Hematopoietic multipotent progenitor cell treated with erythropoietin and hydrocortisone succinate and interleukin-3 and kit ligand, for 17 days (in vitro differentiated cells): ENCODE measurements at regions not wholly inside any gene's neighbourhood (a gene's known extent, or its start where the extent isn't known, plus 50 kb on each side); places are given as distances from the start of the nearest gene placed in this dataset.
"Not testable (repeated sequence)": the region's sequence is repeated elsewhere in the genome, so short reads cannot be mapped to it uniquely, and the experiment has no call there.

Source experiments
- DNase-seq: peaks from one replicate; pipeline ENCODE4 v3.0.0-alpha.2; 2015; ENCODE audit warnings: low spot score

GRCh38 chr2:189231719-189232323 is 52.3 kb upstream of the COL5A2 start:
- DNase-seq, result no peak

GRCh38 chr2:189232759-189233406 is 53.3 kb upstream of the COL5A2 start:
- DNase-seq, result no peak

- DNase-seq, result no peak
Measured at GRCh38 chr2:189233527-189233926, 54.0 kb upstream of the COL5A2 start.

GRCh38 chr2:189234991-189235390 is 55.4 kb upstream of the COL5A2 start:
- DNase-seq, result no peak

- DNase-seq, result no peak
Measured at GRCh38 chr2:189236066-189236465, 56.5 kb upstream of the COL5A2 start.

- DNase-seq, result no peak
Measured at GRCh38 chr2:189238903-189239302, 59.3 kb upstream of the COL5A2 start.

GRCh38 chr2:189243843-189244242 is 64.3 kb upstream of the COL5A2 start:
- DNase-seq, result not testable (repeated sequence)

GRCh38 chr2:189247276-189247675 is 67.7 kb upstream of the COL5A2 start:
- no peak for DNase-seq

- DNase-seq, result no peak
Measured at GRCh38 chr2:189248141-189248540, 68.6 kb upstream of the COL5A2 start.

- no peak for DNase-seq
Measured at GRCh38 chr2:189249171-189249570, 69.6 kb upstream of the COL5A2 start.

GRCh38 chr2:189249901-189250300 is 70.3 kb upstream of the COL5A2 start:
- DNase-seq, result no peak

- no peak for DNase-seq
Measured at GRCh38 chr2:189252991-189253675, 73.6 kb upstream of the COL5A2 start.

- DNase-seq, result no peak
Measured at GRCh38 chr2:189253836-189254235, 74.3 kb upstream of the COL5A2 start.

- DNase-seq, result no peak
Measured at GRCh38 chr2:189254268-189254883, 74.8 kb upstream of the COL5A2 start.

GRCh38 chr2:189255711-189256110 is 76.2 kb upstream of the COL5A2 start:
- no peak for DNase-seq

GRCh38 chr2:189258616-189259365 is 79.2 kb upstream of the COL5A2 start:
- DNase-seq, result no peak

GRCh38 chr2:189260361-189260814 is 80.8 kb upstream of the COL5A2 start:
- DNase-seq, result no peak

GRCh38 chr2:189261431-189261841 is 81.9 kb upstream of the COL5A2 start:
- DNase-seq, result no peak

- DNase-seq, result no peak
Measured at GRCh38 chr2:189261916-189262315, 82.4 kb upstream of the COL5A2 start.

GRCh38 chr2:189265696-189266320 is 86.2 kb upstream of the COL5A2 start:
- DNase-seq, result no peak

- DNase-seq, result no peak
Measured at GRCh38 chr2:189267491-189267890, 87.9 kb upstream of the COL5A2 start.
